ENCODE measurements at regions not wholly inside any gene's neighbourhood (a gene's known extent, or its start where the extent isn't known, plus 50 kb on each side); places are given as distances from the start of the nearest gene placed in this dataset.

DNA sequence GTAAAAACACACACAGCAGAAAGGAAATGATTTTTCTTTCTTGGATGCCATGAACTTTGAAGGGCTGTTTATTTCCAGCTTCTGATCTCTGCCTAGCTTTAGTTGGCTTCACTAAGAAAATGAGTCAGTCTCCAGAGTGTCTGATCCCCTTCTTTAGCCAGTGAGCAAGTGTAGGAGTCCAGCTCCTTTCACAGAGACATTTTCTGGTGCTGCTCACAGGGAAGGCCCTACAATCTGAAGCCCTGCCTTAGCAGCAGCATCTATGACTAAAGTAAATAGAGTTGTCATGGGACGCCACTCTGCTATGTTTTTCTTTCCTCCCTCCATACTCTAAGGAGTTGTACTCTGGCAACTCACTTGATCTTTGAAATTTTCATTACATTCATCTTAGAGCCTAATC, 103.5 kb downstream of the RPAP3 start:
- H3K4me3 Mint-ChIP-seq, result no peak overlapping the region
- POLR2A ChIA-PET, result no interaction called here
- DNase-seq (ENCODE audit: low spot score) (no peak), ATAC-seq (no peak)
- no peak for TF ChIP-seq ATF2 (CRISPR knock-in tag; IDR thresholded peaks at IDR 0.05; ENCODE audit: borderline replicate concordance, low read depth)
- no peak for TF ChIP-seq PRRX2 (CRISPR knock-in tag; IDR thresholded peaks at IDR 0.05)
- TF ChIP-seq, protein P1, sequence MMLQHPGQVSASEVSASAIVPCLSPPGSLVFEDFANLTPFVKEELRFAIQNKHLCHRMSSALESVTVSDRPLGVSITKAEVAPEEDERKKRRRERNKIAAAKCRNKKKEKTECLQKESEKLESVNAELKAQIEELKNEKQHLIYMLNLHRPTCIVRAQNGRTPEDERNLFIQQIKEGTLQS (CRISPR knock-in tag; conservative IDR thresholded peaks at IDR 0.05), result no peak
- TF ChIP-seq TEAD4 (CRISPR knock-in tag; IDR thresholded peaks at IDR 0.05), result no peak
- no peak for TF ChIP-seq ZSCAN18 (CRISPR knock-in tag; IDR thresholded peaks at IDR 0.05)
- TF ChIP-seq NFYB (CRISPR knock-in tag; conservative IDR thresholded peaks at IDR 0.05; ENCODE audit: low read depth), result no peak
- peaks cover 64% of the 10 kb centered on the region for H3K9me3 Mint-ChIP-seq
- H3K4me1 Mint-ChIP-seq, result 0 out of 2 replicates have a peak, but pooled peaks cover 3% of the 10 kb centered on the region
- CTCF ChIA-PET, result no interaction called here
- peaks cover 5% of the 10 kb centered on the region; the same call in 1 of the 2 replicates for H3K27me3 Mint-ChIP-seq (ENCODE audit: low read depth)
- peaks cover 36% of the 10 kb centered on the region for H3K36me3 Mint-ChIP-seq
- no peak overlapping the region for H3K27ac Mint-ChIP-seq

DNA sequence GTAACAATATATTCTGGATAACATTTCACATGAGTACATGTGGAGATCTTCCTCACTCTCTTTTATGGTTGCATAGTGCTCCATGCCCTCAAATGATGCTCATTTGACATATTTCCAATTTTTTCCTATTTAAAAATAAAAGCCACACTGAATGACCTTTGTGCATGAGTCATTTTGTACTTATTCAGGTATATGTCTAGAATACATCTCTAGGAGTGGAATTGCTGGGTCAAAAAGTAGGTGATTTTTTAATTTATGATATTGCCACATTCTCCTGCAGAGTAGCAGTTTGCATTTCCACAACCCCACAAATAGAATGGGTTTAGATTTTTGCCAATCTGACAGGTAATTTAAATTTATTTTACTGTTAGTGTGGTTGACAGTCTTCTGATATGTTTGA, 104.8 kb downstream of the RPAP3 start:
- no peak for ATAC-seq
- 0 out of 2 replicates have a peak, but pooled peaks cover 3% of the 10 kb centered on the region for H3K4me1 Mint-ChIP-seq
- POLR2A ChIA-PET, result no interaction called here

More for the DNA sequence above, 104.8 kb downstream of the RPAP3 start:
- CTCF ChIA-PET, result no interaction called here
- no peak overlapping the region for H3K27ac Mint-ChIP-seq
- H3K9me3 Mint-ChIP-seq, result peaks cover 58% of the 10 kb centered on the region
- H3K4me3 Mint-ChIP-seq, result no peak overlapping the region
- H3K27me3 Mint-ChIP-seq (ENCODE audit: low read depth), result no peaks in the 10 kb centered on the region
- TF ChIP-seq ZSCAN18 (CRISPR knock-in tag; IDR thresholded peaks at IDR 0.05) (no peak), RORB (CRISPR knock-in tag; IDR thresholded peaks at IDR 0.05) (no peak), ZNF671 (CRISPR knock-in tag; IDR thresholded peaks at IDR 0.05) (no peak), FOXK1 (CRISPR knock-in tag; IDR thresholded peaks at IDR 0.05) (no peak)
- TF ChIP-seq, protein P2, sequence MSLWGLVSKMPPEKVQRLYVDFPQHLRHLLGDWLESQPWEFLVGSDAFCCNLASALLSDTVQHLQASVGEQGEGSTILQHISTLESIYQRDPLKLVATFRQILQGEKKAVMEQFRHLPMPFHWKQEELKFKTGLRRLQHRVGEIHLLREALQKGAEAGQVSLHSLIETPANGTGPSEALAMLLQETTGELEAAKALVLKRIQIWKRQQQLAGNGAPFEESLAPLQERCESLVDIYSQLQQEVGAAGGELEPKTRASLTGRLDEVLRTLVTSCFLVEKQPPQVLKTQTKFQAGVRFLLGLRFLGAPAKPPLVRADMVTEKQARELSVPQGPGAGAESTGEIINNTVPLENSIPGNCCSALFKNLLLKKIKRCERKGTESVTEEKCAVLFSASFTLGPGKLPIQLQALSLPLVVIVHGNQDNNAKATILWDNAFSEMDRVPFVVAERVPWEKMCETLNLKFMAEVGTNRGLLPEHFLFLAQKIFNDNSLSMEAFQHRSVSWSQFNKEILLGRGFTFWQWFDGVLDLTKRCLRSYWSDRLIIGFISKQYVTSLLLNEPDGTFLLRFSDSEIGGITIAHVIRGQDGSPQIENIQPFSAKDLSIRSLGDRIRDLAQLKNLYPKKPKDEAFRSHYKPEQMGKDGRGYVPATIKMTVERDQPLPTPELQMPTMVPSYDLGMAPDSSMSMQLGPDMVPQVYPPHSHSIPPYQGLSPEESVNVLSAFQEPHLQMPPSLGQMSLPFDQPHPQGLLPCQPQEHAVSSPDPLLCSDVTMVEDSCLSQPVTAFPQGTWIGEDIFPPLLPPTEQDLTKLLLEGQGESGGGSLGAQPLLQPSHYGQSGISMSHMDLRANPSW (CRISPR knock-in tag; conservative IDR thresholded peaks at IDR 0.05; ENCODE audit: low read depth), result no peak
- TF ChIP-seq, protein P3, sequence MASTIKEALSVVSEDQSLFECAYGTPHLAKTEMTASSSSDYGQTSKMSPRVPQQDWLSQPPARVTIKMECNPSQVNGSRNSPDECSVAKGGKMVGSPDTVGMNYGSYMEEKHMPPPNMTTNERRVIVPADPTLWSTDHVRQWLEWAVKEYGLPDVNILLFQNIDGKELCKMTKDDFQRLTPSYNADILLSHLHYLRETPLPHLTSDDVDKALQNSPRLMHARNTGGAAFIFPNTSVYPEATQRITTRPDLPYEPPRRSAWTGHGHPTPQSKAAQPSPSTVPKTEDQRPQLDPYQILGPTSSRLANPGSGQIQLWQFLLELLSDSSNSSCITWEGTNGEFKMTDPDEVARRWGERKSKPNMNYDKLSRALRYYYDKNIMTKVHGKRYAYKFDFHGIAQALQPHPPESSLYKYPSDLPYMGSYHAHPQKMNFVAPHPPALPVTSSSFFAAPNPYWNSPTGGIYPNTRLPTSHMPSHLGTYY (CRISPR knock-in tag; IDR thresholded peaks at IDR 0.05), result no peak
- TF ChIP-seq, protein P4, sequence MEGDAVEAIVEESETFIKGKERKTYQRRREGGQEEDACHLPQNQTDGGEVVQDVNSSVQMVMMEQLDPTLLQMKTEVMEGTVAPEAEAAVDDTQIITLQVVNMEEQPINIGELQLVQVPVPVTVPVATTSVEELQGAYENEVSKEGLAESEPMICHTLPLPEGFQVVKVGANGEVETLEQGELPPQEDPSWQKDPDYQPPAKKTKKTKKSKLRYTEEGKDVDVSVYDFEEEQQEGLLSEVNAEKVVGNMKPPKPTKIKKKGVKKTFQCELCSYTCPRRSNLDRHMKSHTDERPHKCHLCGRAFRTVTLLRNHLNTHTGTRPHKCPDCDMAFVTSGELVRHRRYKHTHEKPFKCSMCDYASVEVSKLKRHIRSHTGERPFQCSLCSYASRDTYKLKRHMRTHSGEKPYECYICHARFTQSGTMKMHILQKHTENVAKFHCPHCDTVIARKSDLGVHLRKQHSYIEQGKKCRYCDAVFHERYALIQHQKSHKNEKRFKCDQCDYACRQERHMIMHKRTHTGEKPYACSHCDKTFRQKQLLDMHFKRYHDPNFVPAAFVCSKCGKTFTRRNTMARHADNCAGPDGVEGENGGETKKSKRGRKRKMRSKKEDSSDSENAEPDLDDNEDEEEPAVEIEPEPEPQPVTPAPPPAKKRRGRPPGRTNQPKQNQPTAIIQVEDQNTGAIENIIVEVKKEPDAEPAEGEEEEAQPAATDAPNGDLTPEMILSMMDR (IDR thresholded peaks at IDR 0.05), result no peak
- TF ChIP-seq, protein P5, sequence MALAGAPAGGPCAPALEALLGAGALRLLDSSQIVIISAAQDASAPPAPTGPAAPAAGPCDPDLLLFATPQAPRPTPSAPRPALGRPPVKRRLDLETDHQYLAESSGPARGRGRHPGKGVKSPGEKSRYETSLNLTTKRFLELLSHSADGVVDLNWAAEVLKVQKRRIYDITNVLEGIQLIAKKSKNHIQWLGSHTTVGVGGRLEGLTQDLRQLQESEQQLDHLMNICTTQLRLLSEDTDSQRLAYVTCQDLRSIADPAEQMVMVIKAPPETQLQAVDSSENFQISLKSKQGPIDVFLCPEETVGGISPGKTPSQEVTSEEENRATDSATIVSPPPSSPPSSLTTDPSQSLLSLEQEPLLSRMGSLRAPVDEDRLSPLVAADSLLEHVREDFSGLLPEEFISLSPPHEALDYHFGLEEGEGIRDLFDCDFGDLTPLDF (CRISPR knock-in tag; IDR thresholded peaks at IDR 0.05), result no peak
- H3K36me3 Mint-ChIP-seq, result peaks cover 25% of the 10 kb centered on the region
- DNase-seq (ENCODE audit: low spot score), result no peak

All from WTC11 (cell line).